Lower leg skin (tissue), 3 donors: ENCODE measurements at regions not wholly inside any gene's neighbourhood (a gene's known extent, or its start where the extent isn't known, plus 50 kb on each side); places are given as distances from the start of the nearest gene placed in this dataset.

Source experiments
- POLR2A ChIP-seq, 2 donors: fragments of 450-650 bp; IDR thresholded peaks; one replicate each; pipeline ENCODE4 v1.6.1; 2016 to 2017; ENCODE audit warnings: antibody characterized with exemption in 2 of 2, mild to moderate bottlenecking in 1 of 2, moderate library complexity in 1 of 2
- TF ChIP-seq, protein P1 (sequence below), 3 donors: fragments of 450-650 bp; IDR thresholded peaks; one replicate each; pipeline ENCODE4 v1.5.1; 2016; ENCODE audit warnings: antibody characterized with exemption in 3 of 3, mild to moderate bottlenecking in 3 of 3, moderate library complexity in 2 of 3

DNA sequence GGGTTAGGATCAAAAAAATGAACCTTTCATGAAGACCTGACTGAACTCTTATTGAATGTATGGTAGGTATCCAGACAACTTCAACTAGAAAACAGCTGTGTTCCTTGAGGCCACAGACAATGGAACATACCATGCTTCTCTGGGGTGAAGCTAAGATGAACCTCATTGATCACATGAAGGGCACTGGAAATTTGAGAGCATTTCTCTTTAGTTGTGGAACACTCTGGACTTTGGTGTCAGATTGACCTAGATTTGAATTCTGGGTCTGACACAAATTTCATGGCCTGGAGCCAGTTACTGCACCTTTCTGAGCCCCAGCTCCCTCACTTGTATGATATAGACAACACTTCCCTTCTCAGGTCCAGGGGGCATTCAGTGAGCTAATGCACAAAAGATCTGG lies 411.2 kb upstream of the ID2 start:
- TF ChIP-seq, protein P1, sequence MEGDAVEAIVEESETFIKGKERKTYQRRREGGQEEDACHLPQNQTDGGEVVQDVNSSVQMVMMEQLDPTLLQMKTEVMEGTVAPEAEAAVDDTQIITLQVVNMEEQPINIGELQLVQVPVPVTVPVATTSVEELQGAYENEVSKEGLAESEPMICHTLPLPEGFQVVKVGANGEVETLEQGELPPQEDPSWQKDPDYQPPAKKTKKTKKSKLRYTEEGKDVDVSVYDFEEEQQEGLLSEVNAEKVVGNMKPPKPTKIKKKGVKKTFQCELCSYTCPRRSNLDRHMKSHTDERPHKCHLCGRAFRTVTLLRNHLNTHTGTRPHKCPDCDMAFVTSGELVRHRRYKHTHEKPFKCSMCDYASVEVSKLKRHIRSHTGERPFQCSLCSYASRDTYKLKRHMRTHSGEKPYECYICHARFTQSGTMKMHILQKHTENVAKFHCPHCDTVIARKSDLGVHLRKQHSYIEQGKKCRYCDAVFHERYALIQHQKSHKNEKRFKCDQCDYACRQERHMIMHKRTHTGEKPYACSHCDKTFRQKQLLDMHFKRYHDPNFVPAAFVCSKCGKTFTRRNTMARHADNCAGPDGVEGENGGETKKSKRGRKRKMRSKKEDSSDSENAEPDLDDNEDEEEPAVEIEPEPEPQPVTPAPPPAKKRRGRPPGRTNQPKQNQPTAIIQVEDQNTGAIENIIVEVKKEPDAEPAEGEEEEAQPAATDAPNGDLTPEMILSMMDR (IDR thresholded peaks at IDR 0.05): no peak
- no peak for TF ChIP-seq POLR2A (IDR thresholded peaks at IDR 0.05)
